SH-SY5Y (cell line): ENCODE measurements at regions not wholly inside any gene's neighbourhood (a gene's known extent, or its start where the extent isn't known, plus 50 kb on each side); places are given as distances from the start of the nearest gene placed in this dataset.
A peak's percentile ranks its signal among the peaks of the same experiment; 100 is the strongest.

ENCODE experiments used
- GATA2 ChIP-seq: IDR thresholded peaks from 2 replicates; pipeline ENCODE4 v1.6.1; 2011; ENCODE audit warnings: mild to moderate bottlenecking, low read depth, low read length
- GATA3 ChIP-seq: IDR thresholded peaks from 2 replicates; pipeline ENCODE4 v1.6.1; 2011; ENCODE audit warnings: low read depth, mild to moderate bottlenecking, low read length, moderate library complexity

- no peak for TF ChIP-seq GATA2
- TF ChIP-seq GATA3: no peak
Measured at GRCh38 chr3:161866176-161866575, 369.6 kb downstream of the OTOL1 start.

- TF ChIP-seq GATA3 (no peak), GATA2 (no peak)
Measured at GRCh38 chr3:161875483-161875882, 378.9 kb downstream of the OTOL1 start.

- TF ChIP-seq GATA3: no peak
- no peak for TF ChIP-seq GATA2
Measured at GRCh38 chr3:161879470-161879869, 382.9 kb downstream of the OTOL1 start.

GRCh38 chr3:161884830-161885229 lies 388.2 kb downstream of the OTOL1 start:
- TF ChIP-seq GATA3 (no peak), GATA2 (no peak)

GRCh38 chr3:161890147-161890625 lies 393.6 kb downstream of the OTOL1 start:
- no peak for TF ChIP-seq GATA3
- TF ChIP-seq GATA2: peak; percentile 64; the same call in 1 of the 2 replicates

GRCh38 chr3:161893972-161894371 lies 397.4 kb downstream of the OTOL1 start:
- TF ChIP-seq GATA2: no peak
- TF ChIP-seq GATA3: no peak

- TF ChIP-seq GATA2 (no peak), GATA3 (no peak)
Measured at GRCh38 chr3:161894657-161895056, 398.0 kb downstream of the OTOL1 start.

GRCh38 chr3:161905520-161906132 lies 409.0 kb downstream of the OTOL1 start:
- no peak for TF ChIP-seq GATA2
- no peak for TF ChIP-seq GATA3

GRCh38 chr3:161913786-161914389 lies 417.3 kb downstream of the OTOL1 start:
- TF ChIP-seq GATA3: no peak
- TF ChIP-seq GATA2: no peak

GRCh38 chr3:161914703-161915417 lies 418.3 kb downstream of the OTOL1 start:
- TF ChIP-seq GATA3: peak; percentile 67
- TF ChIP-seq GATA2: peak; percentile 90

GRCh38 chr3:161915418-161915750 lies 418.8 kb downstream of the OTOL1 start:
- TF ChIP-seq GATA2: no peak
- no peak for TF ChIP-seq GATA3

- no peak for TF ChIP-seq GATA3
- TF ChIP-seq GATA2: no peak
Measured at GRCh38 chr3:161920196-161920595, 423.6 kb downstream of the OTOL1 start.

- no peak for TF ChIP-seq GATA3
- no peak for TF ChIP-seq GATA2
Measured at GRCh38 chr3:161925749-161926360, 429.2 kb downstream of the OTOL1 start.

GRCh38 chr3:161927131-161927530 lies 430.5 kb downstream of the OTOL1 start:
- TF ChIP-seq GATA3 (no peak), GATA2 (no peak)

GRCh38 chr3:161939918-161940620 lies 443.5 kb downstream of the OTOL1 start:
- no peak for TF ChIP-seq GATA2
